CD14-positive monocyte (primary cell): ENCODE measurements at regions not wholly inside any gene's neighbourhood (a gene's known extent, or its start where the extent isn't known, plus 50 kb on each side); places are given as distances from the start of the nearest gene placed in this dataset.

Experiments
- DNase-seq, 3 donors: peaks; one replicate each; pipeline ENCODE4 v3.0.0-alpha.2; 2011 to 2022
- H2AFZ ChIP-seq: 2 replicates; pipeline ENCODE4 v1.6.0; 2012; ENCODE audit warnings: mild to moderate bottlenecking, low read depth, low read length, inconsistent platforms; ENCODE audit not compliant: insufficient read depth, poor library complexity, severe bottlenecking
- H3K27ac ChIP-seq, 2 donors: 1 replicate in 1 of 2; 2 replicates in 1 of 2; pipeline ENCODE4 v1.5.1; 2012 to 2013; ENCODE audit warnings: low read length in 2 of 2, control low read depth in 1 of 2, inconsistent platforms in 1 of 2, low read depth in 1 of 2, mild to moderate bottlenecking in 1 of 2
- H3K27me3 ChIP-seq, 2 donors: one replicate each; pipeline versions ENCODE4 v1.6.0 to v1.6.1; 2011 to 2013; ENCODE audit warnings: low read length in 2 of 2; ENCODE audit not compliant: control insufficient read depth in 2 of 2, insufficient read depth in 2 of 2
- H3K36me3 ChIP-seq, 2 donors: replicated peaks in 1 of 2; 1 replicate in 1 of 2; 2 replicates in 1 of 2; pipeline versions ENCODE4 v1.5.1 to v1.6.1; 2012 to 2013; ENCODE audit warnings: low read length in 2 of 2, control low read depth in 1 of 2, inconsistent platforms in 1 of 2, mild to moderate bottlenecking in 1 of 2; ENCODE audit not compliant: insufficient read depth in 2 of 2, control insufficient read depth in 1 of 2
- H3K4me1 ChIP-seq, 2 donors: 1 replicate in 1 of 2; 2 replicates in 1 of 2; pipeline versions ENCODE4 v1.5.1 to v1.6.1; 2012 to 2013; ENCODE audit warnings: low read length in 2 of 2, control low read depth in 1 of 2, inconsistent platforms in 1 of 2, mild to moderate bottlenecking in 1 of 2, moderate library complexity in 1 of 2; ENCODE audit not compliant: insufficient read depth in 2 of 2, control insufficient read depth in 1 of 2
- H3K4me2 ChIP-seq: replicated peaks from 2 replicates; pipeline ENCODE3; 2012; ENCODE audit warnings: low read length, moderate library complexity, mild to moderate bottlenecking; ENCODE audit not compliant: poor library complexity, severe bottlenecking; ENCODE audit errors: extremely low read depth
- H3K4me3 ChIP-seq, 3 experiments: fragments of 200-600 bp in 1 of 3; sonication (generic) in 1 of 3; replicated peaks in 1 of 3; 1 replicate in 2 of 3; 2 replicates in 1 of 3; pipeline ENCODE4 v1.5.1; 2011 to 2013; ENCODE audit warnings: low read length in 3 of 3, mild to moderate bottlenecking in 3 of 3, control low read depth in 2 of 3, low read depth in 2 of 3, inconsistent platforms in 1 of 3, moderate library complexity in 1 of 3
- H3K79me2 ChIP-seq: 2 replicates; pipeline ENCODE4 v1.6.0; 2012; ENCODE audit warnings: mild to moderate bottlenecking, control low read depth, inconsistent platforms, low read length, moderate library complexity; ENCODE audit not compliant: insufficient read depth
- H3K9ac ChIP-seq: 2 replicates; pipeline ENCODE4 v1.6.0; 2017; ENCODE audit warnings: low read length, mild to moderate bottlenecking; ENCODE audit not compliant: insufficient read depth, poor library complexity, severe bottlenecking
- H3K9me3 ChIP-seq, 2 donors: replicated peaks in 1 of 2; 1 replicate in 1 of 2; 2 replicates in 1 of 2; pipeline versions ENCODE4 v1.5.1 to v1.6.1; 2012 to 2013; ENCODE audit warnings: low read length in 2 of 2, control low read depth in 1 of 2; ENCODE audit not compliant: control insufficient read depth in 1 of 2, insufficient read depth in 1 of 2
- H4K20me1 ChIP-seq: 2 replicates; pipeline ENCODE4 v1.6.0; 2012; ENCODE audit warnings: mild to moderate bottlenecking, low read length, control low read depth, moderate library complexity; ENCODE audit not compliant: insufficient read depth
- H3K27ac Mint-ChIP-seq, 7 donors: one replicate each; pipeline ENCODE4 v1.8.0; 2020; ENCODE audit warnings: mild to moderate bottlenecking in 7 of 7, mixed read lengths in 7 of 7, moderate library complexity in 6 of 7, inconsistent platforms in 2 of 7
- H3K27me3 Mint-ChIP-seq, 3 donors: one replicate each; pipeline ENCODE4 v1.8.0; 2021 to 2022; ENCODE audit warnings: low read depth in 3 of 3, mild to moderate bottlenecking in 3 of 3, mixed read lengths in 3 of 3, moderate library complexity in 3 of 3, inconsistent platforms in 1 of 3
- H3K36me3 Mint-ChIP-seq, 2 donors: one replicate each; pipeline ENCODE4 v1.8.0; 2020; ENCODE audit warnings: mixed read lengths in 2 of 2, inconsistent platforms in 1 of 2, mild to moderate bottlenecking in 1 of 2
- H3K4me1 Mint-ChIP-seq: one replicate; pipeline ENCODE4 v1.8.0; 2020; ENCODE audit warnings: mild to moderate bottlenecking, mixed read lengths
- H3K4me3 Mint-ChIP-seq, 2 donors: one replicate each; pipeline ENCODE4 v1.8.0; 2020; ENCODE audit warnings: mild to moderate bottlenecking in 2 of 2, mixed read lengths in 2 of 2, moderate library complexity in 1 of 2
- H3K9me3 Mint-ChIP-seq, 7 donors: one replicate each; pipeline ENCODE4 v1.8.0; 2020 to 2022; ENCODE audit warnings: mixed read lengths in 7 of 7, mild to moderate bottlenecking in 6 of 7, moderate library complexity in 6 of 7, inconsistent platforms in 2 of 7
- WGBS: methylation state at CpG from one replicate; pipeline ENCODE4 v1.1.5; 2013; ENCODE audit warnings: missing lambda C conversion rate; ENCODE audit not compliant: insufficient coverage; 5-methylcytosine and 5-hydroxymethylcytosine counted together
- intact Hi-C, 2 donors: fragments of 100-400 bp; cut with micrococcal nuclease; formaldehyde crosslinking; loops; one replicate each; pipeline versions ENCODE4 v1.15.0 to v1.15.1; 2023
- TF ChIP-seq, protein P1 (sequence below): fragments of 200-600 bp; IDR thresholded peaks from one replicate; pipeline ENCODE4 v1.8.0; 2022; ENCODE audit warnings: antibody characterized with exemption, mild to moderate bottlenecking

DNA sequence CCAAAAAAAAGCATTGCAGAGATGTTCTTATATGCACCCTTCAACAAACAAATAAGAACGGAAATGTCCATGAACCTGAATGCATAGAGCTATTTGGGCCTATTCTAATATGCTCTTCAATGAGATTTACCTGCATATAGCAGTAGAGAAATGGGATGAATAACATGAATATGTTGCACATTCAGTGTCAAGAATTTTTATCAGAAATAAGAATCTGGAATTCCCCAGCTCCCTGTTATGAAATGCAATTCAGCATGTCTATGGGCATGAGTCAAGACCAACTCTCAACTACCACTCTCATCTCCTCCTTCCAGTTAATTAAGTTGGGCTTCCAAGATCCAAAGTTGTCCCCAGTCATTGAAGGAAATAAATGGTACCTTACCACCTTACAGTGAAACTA lies 133.7 kb upstream of the ALCAM start:
- no peak for DNase-seq
- TF ChIP-seq, protein P1, sequence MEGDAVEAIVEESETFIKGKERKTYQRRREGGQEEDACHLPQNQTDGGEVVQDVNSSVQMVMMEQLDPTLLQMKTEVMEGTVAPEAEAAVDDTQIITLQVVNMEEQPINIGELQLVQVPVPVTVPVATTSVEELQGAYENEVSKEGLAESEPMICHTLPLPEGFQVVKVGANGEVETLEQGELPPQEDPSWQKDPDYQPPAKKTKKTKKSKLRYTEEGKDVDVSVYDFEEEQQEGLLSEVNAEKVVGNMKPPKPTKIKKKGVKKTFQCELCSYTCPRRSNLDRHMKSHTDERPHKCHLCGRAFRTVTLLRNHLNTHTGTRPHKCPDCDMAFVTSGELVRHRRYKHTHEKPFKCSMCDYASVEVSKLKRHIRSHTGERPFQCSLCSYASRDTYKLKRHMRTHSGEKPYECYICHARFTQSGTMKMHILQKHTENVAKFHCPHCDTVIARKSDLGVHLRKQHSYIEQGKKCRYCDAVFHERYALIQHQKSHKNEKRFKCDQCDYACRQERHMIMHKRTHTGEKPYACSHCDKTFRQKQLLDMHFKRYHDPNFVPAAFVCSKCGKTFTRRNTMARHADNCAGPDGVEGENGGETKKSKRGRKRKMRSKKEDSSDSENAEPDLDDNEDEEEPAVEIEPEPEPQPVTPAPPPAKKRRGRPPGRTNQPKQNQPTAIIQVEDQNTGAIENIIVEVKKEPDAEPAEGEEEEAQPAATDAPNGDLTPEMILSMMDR, result no peak
- Mint-ChIP-seq H3K4me3 (no peak overlapping the region), H3K36me3 (no peaks in the 10 kb centered on the region), H3K27ac (no peak overlapping the region), H3K9me3 (peaks cover 2 to 9% (median 5%) of the 10 kb centered on the region in 7 donors), H3K27me3 (peaks cover 0 to 2% (median 0%) of the 10 kb centered on the region in 3 donors), H3K4me1 (no peaks in the 10 kb centered on the region)
- no peak overlapping the region for H2AFZ ChIP-seq
- peaks cover 0 to 3% of the 10 kb centered on the region in 2 donors for H3K9me3 ChIP-seq
- H3K4me3 ChIP-seq, result no peak overlapping the region
- no peak overlapping the region for H3K9ac ChIP-seq
- H3K4me1 ChIP-seq, result no peaks in the 10 kb centered on the region
- no peaks in the 10 kb centered on the region for H3K27me3 ChIP-seq
- no peaks in the 10 kb centered on the region for H4K20me1 ChIP-seq
- no peak overlapping the region for H3K4me2 ChIP-seq
- H3K27ac ChIP-seq, result no peak overlapping the region
- WGBS, result no CpG with 5 or more reads among the region's 1 CpG
- no peaks in the 10 kb centered on the region for H3K36me3 ChIP-seq
- no peaks in the 10 kb centered on the region for H3K79me2 ChIP-seq
- intact Hi-C loops, result no loop called here

DNA sequence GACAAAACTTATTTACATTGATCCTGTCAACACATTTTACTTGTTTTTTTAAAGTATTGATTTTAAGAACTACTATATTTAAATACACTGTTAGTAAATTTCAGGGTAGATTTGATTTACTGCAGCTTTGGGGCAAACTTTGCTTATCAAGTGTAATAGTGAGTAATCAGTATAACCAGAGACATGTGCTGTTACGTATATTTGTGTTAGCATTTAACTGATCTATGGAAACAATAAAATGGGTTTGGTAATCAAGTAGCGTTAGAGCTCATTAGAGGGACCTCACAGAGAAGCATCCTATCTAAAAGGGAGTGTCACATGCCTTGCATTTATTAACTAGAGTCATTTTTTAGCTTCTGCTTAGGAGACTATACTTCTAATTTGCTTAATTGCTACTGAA lies 131.5 kb upstream of the ALCAM start:
- intact Hi-C loops, result no loop called here
- no peak for DNase-seq
- Histone ChIP-seq H3K4me2 (no peak overlapping the region), H4K20me1 (no peaks in the 10 kb centered on the region), H3K27ac (no peak overlapping the region), H3K9me3 (no peaks in the 10 kb centered on the region), H2AFZ (no peak overlapping the region), H3K27me3 (no peaks in the 10 kb centered on the region), H3K4me1 (no peaks in the 10 kb centered on the region), H3K4me3 (no peak overlapping the region), H3K36me3 (no peaks in the 10 kb centered on the region), H3K79me2 (no peaks in the 10 kb centered on the region), H3K9ac (no peak overlapping the region)
- Mint-ChIP-seq H3K9me3 (peaks cover 0 to 3% (median 3%) of the 10 kb centered on the region in 7 donors), H3K27me3 (peaks cover 0 to 2% (median 0%) of the 10 kb centered on the region in 3 donors), H3K4me1 (no peaks in the 10 kb centered on the region), H3K4me3 (no peak overlapping the region), H3K36me3 (no peaks in the 10 kb centered on the region), H3K27ac (no peak overlapping the region)
- TF ChIP-seq, protein P1, result no peak
- no CpG with 5 or more reads among the region's 2 CpGs for WGBS
